ENCODE measurements at regions not wholly inside any gene's neighbourhood (a gene's known extent, or its start where the extent isn't known, plus 50 kb on each side); places are given as distances from the start of the nearest gene placed in this dataset.

GRCh38 chr3:111269777-111270176, 198.2 kb downstream of the NECTIN3 start:
- TF ChIP-seq REST (IDR thresholded peaks at IDR 0.05; ENCODE audit: low read depth, low read length) (no peak), FOXJ3 (CRISPR knock-in tag; IDR thresholded peaks at IDR 0.05) (no peak)
- POLR2A ChIA-PET: no interaction called here
- H2AFZ ChIP-seq (ENCODE audit: low read depth): no peak overlapping the region
- no peaks in the 10 kb centered on the region for H3K36me3 ChIP-seq (replicated peaks in 1 of 2; ENCODE audit: control insufficient read depth in 1 of 2, insufficient read depth in 2 of 2, low read length in 1 of 2)
- H3K27me3 ChIP-seq (ENCODE audit: insufficient read depth): no peaks in the 10 kb centered on the region
- no peaks in the 10 kb centered on the region for H3K4me1 ChIP-seq (ENCODE audit: control insufficient read depth in 1 of 2, insufficient read depth in 2 of 2, low read depth in 1 of 2, low read length in 1 of 2)
- H3K27ac ChIP-seq (ENCODE audit: low read depth in 2 of 2, low read length in 1 of 2): no peak overlapping the region
- no peaks in the 10 kb centered on the region for H4K20me1 ChIP-seq (ENCODE audit: insufficient read depth)
- DNase-seq: no peak
- H3F3A ChIP-seq (replicated peaks; ENCODE audit: insufficient read depth): no peaks in the 10 kb centered on the region
- no peak overlapping the region for H3K4me2 ChIP-seq
- 55% methylated on average over 2 of the region's 2 CpGs for WGBS (ENCODE audit: low lambda C conversion rate)
- H3K4me3 ChIP-seq (ENCODE audit: low read depth in 2 of 2, low read length in 1 of 2): no peak overlapping the region
- no peak overlapping the region for H3K9ac ChIP-seq
- no peaks in the 10 kb centered on the region for H3K9me2 ChIP-seq
- H3K79me2 ChIP-seq (ENCODE audit: insufficient read depth): no peaks in the 10 kb centered on the region
- no peaks in the 10 kb centered on the region for H3K9me3 ChIP-seq
- CTCF ChIA-PET: no interaction called here

- CTCF ChIA-PET: interaction anchor here (1.6 kb wide), 1 partner anchor 10 kb away, joined by 5 read pairs; no protein-coding TSS in a partner anchor
- peak overlapping the region; percentile 33; the same call in 1 of the 2 replicates for H2AFZ ChIP-seq (ENCODE audit: low read depth)
- no peaks in the 10 kb centered on the region for H3K4me1 ChIP-seq (ENCODE audit: control insufficient read depth in 1 of 2, insufficient read depth in 2 of 2, low read depth in 1 of 2, low read length in 1 of 2)
- no peak overlapping the region for H3K9ac ChIP-seq
- H3K36me3 ChIP-seq (replicated peaks in 1 of 2; ENCODE audit: control insufficient read depth in 1 of 2, insufficient read depth in 2 of 2, low read length in 1 of 2): no peaks in the 10 kb centered on the region
- H3K4me3 ChIP-seq (ENCODE audit: low read depth in 2 of 2, low read length in 1 of 2): no peak overlapping the region
- H3K27me3 ChIP-seq (ENCODE audit: insufficient read depth): no peaks in the 10 kb centered on the region
- 41% methylated on average over 4 of the region's 4 CpGs for WGBS (ENCODE audit: low lambda C conversion rate)
- H3K9me3 ChIP-seq: no peaks in the 10 kb centered on the region
- H4K20me1 ChIP-seq (ENCODE audit: insufficient read depth): no peaks in the 10 kb centered on the region
- no peaks in the 10 kb centered on the region for H3K9me2 ChIP-seq
- no peak overlapping the region; the same call in 1 of the 2 replicates for H3K4me2 ChIP-seq
- TF ChIP-seq CTCF (IDR thresholded peaks at IDR 0.05): peak; percentile 51
- TF ChIP-seq SMC3 (IDR thresholded peaks at IDR 0.05; ENCODE audit: low read depth, low read length): peak; percentile 23; the same call in 1 of the 2 replicates
- peak; percentile 21; the same call in 1 of the 2 replicates for TF ChIP-seq RAD21 (IDR thresholded peaks at IDR 0.05; ENCODE audit: low read length)
- TF ChIP-seq FOXM1 (IDR thresholded peaks at IDR 0.05; ENCODE audit: low read depth): no peak
- no peak for TF ChIP-seq TCF12 (IDR thresholded peaks at IDR 0.05)
- H3F3A ChIP-seq (replicated peaks; ENCODE audit: insufficient read depth): no peaks in the 10 kb centered on the region
- no peaks in the 10 kb centered on the region for H3K79me2 ChIP-seq (ENCODE audit: insufficient read depth)
- no peak overlapping the region for H3K27ac ChIP-seq (ENCODE audit: low read depth in 2 of 2, low read length in 1 of 2)
- DNase-seq: no peak
- POLR2A ChIA-PET: no interaction called here
Measured at GRCh38 chr3:111277226-111277625, 205.6 kb downstream of the NECTIN3 start.
